ENCODE measurements at regions not wholly inside any gene's neighbourhood (a gene's known extent, or its start where the extent isn't known, plus 50 kb on each side); places are given as distances from the start of the nearest gene placed in this dataset.

DNA sequence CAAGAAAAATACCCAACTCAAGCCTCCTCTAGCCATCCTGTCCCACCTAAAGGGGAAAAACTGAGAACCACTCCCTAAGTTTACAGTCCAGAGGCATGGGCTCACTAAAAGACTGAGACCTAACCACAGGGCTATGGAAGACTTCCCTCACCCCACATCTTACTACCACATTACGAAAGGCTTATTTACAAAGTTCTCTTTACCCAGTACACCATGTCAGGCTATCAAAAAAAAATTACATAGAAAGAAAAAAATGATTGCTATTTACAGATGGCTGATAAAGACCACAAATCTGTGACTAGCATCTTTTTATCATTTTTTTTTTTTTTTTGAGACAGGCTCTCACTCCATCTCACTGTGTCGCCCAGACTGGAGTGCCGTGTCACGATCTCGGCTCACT is 69.7 kb upstream of the TNPO1 start:
- H3K27ac ChIP-seq: no peak overlapping the region
- intact Hi-C loops (cut with DNase I): no loop called here
- no peaks in the 10 kb centered on the region for H3K9me3 ChIP-seq (replicated peaks in 1 of 3)
- no peak overlapping the region for H3K4me3 ChIP-seq
- H3K4me1 ChIP-seq (replicated peaks in 1 of 2): no peaks in the 10 kb centered on the region
- H3K36me3 ChIP-seq (replicated peaks in 1 of 2): no peaks in the 10 kb centered on the region
- DNase-seq: no peak
- WGBS, 4 donors: 90 to 98% (median 96%) methylated on average over 5 of the region's 5 CpGs
- TF ChIP-seq, protein P1, sequence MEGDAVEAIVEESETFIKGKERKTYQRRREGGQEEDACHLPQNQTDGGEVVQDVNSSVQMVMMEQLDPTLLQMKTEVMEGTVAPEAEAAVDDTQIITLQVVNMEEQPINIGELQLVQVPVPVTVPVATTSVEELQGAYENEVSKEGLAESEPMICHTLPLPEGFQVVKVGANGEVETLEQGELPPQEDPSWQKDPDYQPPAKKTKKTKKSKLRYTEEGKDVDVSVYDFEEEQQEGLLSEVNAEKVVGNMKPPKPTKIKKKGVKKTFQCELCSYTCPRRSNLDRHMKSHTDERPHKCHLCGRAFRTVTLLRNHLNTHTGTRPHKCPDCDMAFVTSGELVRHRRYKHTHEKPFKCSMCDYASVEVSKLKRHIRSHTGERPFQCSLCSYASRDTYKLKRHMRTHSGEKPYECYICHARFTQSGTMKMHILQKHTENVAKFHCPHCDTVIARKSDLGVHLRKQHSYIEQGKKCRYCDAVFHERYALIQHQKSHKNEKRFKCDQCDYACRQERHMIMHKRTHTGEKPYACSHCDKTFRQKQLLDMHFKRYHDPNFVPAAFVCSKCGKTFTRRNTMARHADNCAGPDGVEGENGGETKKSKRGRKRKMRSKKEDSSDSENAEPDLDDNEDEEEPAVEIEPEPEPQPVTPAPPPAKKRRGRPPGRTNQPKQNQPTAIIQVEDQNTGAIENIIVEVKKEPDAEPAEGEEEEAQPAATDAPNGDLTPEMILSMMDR (IDR thresholded peaks at IDR 0.05): no peak
- TF ChIP-seq POLR2A (IDR thresholded peaks at IDR 0.05): no peak
- no peaks in the 10 kb centered on the region for H3K27me3 ChIP-seq

DNA sequence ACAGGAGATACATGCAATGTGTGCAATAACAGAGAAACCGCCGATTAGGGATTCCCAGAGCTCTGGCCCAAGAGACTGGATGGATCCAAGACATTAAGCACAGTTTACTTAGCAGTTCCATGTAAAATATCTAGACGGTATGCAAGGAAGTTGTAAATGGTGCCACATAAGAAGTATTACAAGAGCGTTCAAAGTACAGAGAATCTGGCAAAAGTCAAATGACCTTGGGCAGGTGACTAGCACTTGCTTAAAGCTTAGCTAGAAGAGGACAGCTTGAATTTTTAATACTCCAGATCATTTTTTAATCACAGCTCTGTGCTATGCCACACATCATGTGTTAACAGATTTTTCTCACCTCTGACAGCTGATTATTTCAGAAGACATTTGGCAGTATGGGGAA is 72.3 kb upstream of the TNPO1 start:
- Histone ChIP-seq H3K27ac (no peak overlapping the region), H3K4me3 (no peak overlapping the region), H3K27me3 (no peaks in the 10 kb centered on the region), H3K36me3 (replicated peaks in 1 of 2) (no peaks in the 10 kb centered on the region), H3K9me3 (replicated peaks in 1 of 3) (no peaks in the 10 kb centered on the region), H3K4me1 (replicated peaks in 1 of 2) (no peaks in the 10 kb centered on the region)
- no peak for DNase-seq
- intact Hi-C loops (cut with DNase I): no loop called here
- TF ChIP-seq POLR2A (IDR thresholded peaks at IDR 0.05): no peak
- TF ChIP-seq, protein P1 (IDR thresholded peaks at IDR 0.05): no peak
- WGBS, 4 donors: 87 to 92% (median 89%) methylated on average over 4 of the region's 4 CpGs

DNA sequence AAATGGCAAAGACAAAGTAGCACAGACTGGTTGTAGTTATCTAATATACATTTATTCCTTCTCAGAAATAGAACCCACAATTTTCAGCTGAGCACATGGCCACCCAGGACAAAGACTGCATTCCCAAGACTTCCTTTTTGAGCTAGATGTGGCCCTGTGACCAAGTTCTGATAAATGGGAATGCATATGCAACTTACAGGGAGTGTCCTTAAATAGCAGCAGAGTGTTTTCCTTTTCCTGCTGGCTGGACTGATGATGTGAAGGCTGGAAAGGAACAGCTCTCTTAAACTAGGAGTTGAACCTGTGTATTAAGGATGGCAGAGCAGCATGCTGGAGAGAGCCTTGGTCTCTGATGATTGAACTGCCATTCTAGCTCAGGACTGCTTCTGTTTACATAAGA is 74.7 kb upstream of the TNPO1 start:
- H3K9me3 ChIP-seq (replicated peaks in 1 of 3): no peaks in the 10 kb centered on the region
- no peak overlapping the region for H3K4me3 ChIP-seq
- H3K36me3 ChIP-seq (replicated peaks in 1 of 2): no peaks in the 10 kb centered on the region
- DNase-seq: no peak
- H3K27ac ChIP-seq: no peak overlapping the region
- TF ChIP-seq, protein P1 (IDR thresholded peaks at IDR 0.05): no peak
- no peak for TF ChIP-seq POLR2A (IDR thresholded peaks at IDR 0.05)
- no peaks in the 10 kb centered on the region for H3K4me1 ChIP-seq (replicated peaks in 1 of 2)
- no peaks in the 10 kb centered on the region for H3K27me3 ChIP-seq
- intact Hi-C loops (cut with DNase I): no loop called here

DNA sequence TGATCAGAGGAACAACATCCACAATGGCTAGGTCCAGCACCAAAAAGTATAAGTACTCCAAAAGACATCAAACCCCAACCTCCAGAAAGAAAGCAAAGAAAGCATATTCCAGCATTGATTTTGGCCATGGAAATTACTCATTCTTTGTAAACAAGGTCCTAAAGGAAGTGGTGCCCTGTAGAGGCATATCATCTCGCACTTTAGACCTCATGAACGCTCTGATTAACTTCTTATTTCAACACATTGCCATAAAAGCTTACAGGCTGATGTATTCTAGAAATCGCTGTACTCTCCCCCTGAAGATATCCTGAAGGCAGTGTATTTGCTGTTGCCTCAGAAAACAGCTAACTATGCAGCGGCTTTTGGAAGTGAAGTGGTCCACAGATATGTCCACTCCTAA is 82.7 kb upstream of the TNPO1 start:
- H3K27ac ChIP-seq: no peak overlapping the region
- no peak for TF ChIP-seq POLR2A (IDR thresholded peaks at IDR 0.05)
- TF ChIP-seq, protein P1 (IDR thresholded peaks at IDR 0.05): no peak
- DNase-seq: no peak
- 72 to 75% (median 73%) methylated on average over 4 of the region's 4 CpGs for WGBS, 4 donors
- H3K9me3 ChIP-seq (replicated peaks in 1 of 3): no peaks in the 10 kb centered on the region
- intact Hi-C loops (cut with DNase I): no loop called here
- no peaks in the 10 kb centered on the region for H3K4me1 ChIP-seq (replicated peaks in 1 of 2)
- no peaks in the 10 kb centered on the region for H3K27me3 ChIP-seq
- no peaks in the 10 kb centered on the region for H3K36me3 ChIP-seq (replicated peaks in 1 of 2)
- no peak overlapping the region for H3K4me3 ChIP-seq
